ENCODE measurements at regions not wholly inside any gene's neighbourhood (a gene's known extent, or its start where the extent isn't known, plus 50 kb on each side); places are given as distances from the start of the nearest gene placed in this dataset.

- no peaks in the 10 kb centered on the region for H3K36me3 ChIP-seq (ENCODE audit: insufficient read depth, low read length)
- no peak overlapping the region for H3K4me3 ChIP-seq
- TF ChIP-seq EZH2 (IDR thresholded peaks at IDR 0.05) (no peak), FOXP2 (optimal IDR thresholded peaks at IDR 0.05; ENCODE audit: control extremely low read depth, extremely low read length, insufficient read depth) (no peak), POLR2AphosphoS5 (IDR thresholded peaks at IDR 0.05; ENCODE audit: borderline replicate concordance, low read depth, low read length) (no peak)
- DNase-seq (ENCODE audit: low read depth, low spot score), result no peak
- H3K9me3 ChIP-seq (ENCODE audit: low read depth, low read length), result no peaks in the 10 kb centered on the region
- no peak overlapping the region for H3K27ac ChIP-seq
- H3K9ac ChIP-seq (ENCODE audit: insufficient read length), result no peak overlapping the region
Measured at GRCh38 chr2:4024605-4025004, 321.2 kb downstream of the DCDC2C start.

DNA sequence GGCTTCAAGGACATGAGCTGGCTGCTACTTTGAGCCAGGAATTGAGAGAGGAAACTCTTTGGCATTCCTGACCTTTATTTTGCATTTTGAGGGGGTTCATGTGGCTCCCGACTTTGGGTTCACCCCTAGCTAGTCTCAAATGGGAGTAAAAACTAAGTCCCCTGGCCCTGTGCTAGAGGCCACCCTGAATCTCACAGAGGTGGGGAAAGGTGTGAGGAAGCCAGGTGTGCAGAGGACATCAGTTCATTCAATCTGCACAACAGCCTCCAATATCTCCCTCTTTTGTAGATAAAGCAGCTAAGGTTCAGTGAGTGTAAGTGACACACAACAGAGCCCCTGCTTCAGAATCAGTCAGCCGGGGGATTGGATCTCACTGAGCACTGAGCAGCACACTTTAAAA lies 325.7 kb downstream of the DCDC2C start:
- Histone ChIP-seq H3K4me3 (no peak overlapping the region), H3K27ac (no peak overlapping the region), H3K9me3 (ENCODE audit: low read depth, low read length) (no peaks in the 10 kb centered on the region), H3K36me3 (ENCODE audit: insufficient read depth, low read length) (no peaks in the 10 kb centered on the region), H3K9ac (ENCODE audit: insufficient read length) (no peak overlapping the region)
- DNase-seq (ENCODE audit: low read depth, low spot score), result no peak
- TF ChIP-seq POLR2AphosphoS5 (IDR thresholded peaks at IDR 0.05; ENCODE audit: borderline replicate concordance, low read depth, low read length), result no peak
- no peak for TF ChIP-seq FOXP2 (optimal IDR thresholded peaks at IDR 0.05; ENCODE audit: control extremely low read depth, extremely low read length, insufficient read depth)
- TF ChIP-seq EZH2 (IDR thresholded peaks at IDR 0.05), result no peak

- TF ChIP-seq EZH2 (IDR thresholded peaks at IDR 0.05) (no peak), POLR2AphosphoS5 (IDR thresholded peaks at IDR 0.05; ENCODE audit: borderline replicate concordance, low read depth, low read length) (no peak)
- H3K9me3 ChIP-seq (ENCODE audit: low read depth, low read length), result 0 out of 2 replicates have a peak, but pooled peaks cover 3% of the 10 kb centered on the region
Measured at GRCh38 chr2:4039896-4040295, 336.5 kb downstream of the DCDC2C start.

GRCh38 chr2:4047961-4048891 lies 344.9 kb downstream of the DCDC2C start:
- no peak overlapping the region for H3K9ac ChIP-seq (ENCODE audit: insufficient read length)
- no peak for DNase-seq (ENCODE audit: low read depth, low spot score)
- H3K27ac ChIP-seq, result no peak overlapping the region
- no peak overlapping the region for H3K4me3 ChIP-seq
- TF ChIP-seq EZH2 (IDR thresholded peaks at IDR 0.05), result no peak
- TF ChIP-seq FOXP2 (optimal IDR thresholded peaks at IDR 0.05; ENCODE audit: control extremely low read depth, extremely low read length, insufficient read depth), result no peak
- no peak for TF ChIP-seq POLR2AphosphoS5 (IDR thresholded peaks at IDR 0.05; ENCODE audit: borderline replicate concordance, low read depth, low read length)
- H3K36me3 ChIP-seq (ENCODE audit: insufficient read depth, low read length), result no peaks in the 10 kb centered on the region
- no peaks in the 10 kb centered on the region for H3K9me3 ChIP-seq (ENCODE audit: low read depth, low read length)

More at GRCh38 chr2:4039896-4040295, 336.5 kb downstream of the DCDC2C start:
- no peak overlapping the region for H3K4me3 ChIP-seq
- no peak overlapping the region for H3K9ac ChIP-seq (ENCODE audit: insufficient read length)
- no peak overlapping the region for H3K27ac ChIP-seq
- DNase-seq (ENCODE audit: low read depth, low spot score), result no peak
- H3K36me3 ChIP-seq (ENCODE audit: insufficient read depth, low read length), result no peaks in the 10 kb centered on the region

- no peaks in the 10 kb centered on the region for H3K9me3 ChIP-seq (ENCODE audit: low read depth, low read length)
- no peaks in the 10 kb centered on the region for H3K36me3 ChIP-seq (ENCODE audit: insufficient read depth, low read length)
- DNase-seq (ENCODE audit: low read depth, low spot score), result no peak
- H3K9ac ChIP-seq (ENCODE audit: insufficient read length), result no peak overlapping the region
- TF ChIP-seq EZH2 (IDR thresholded peaks at IDR 0.05), result no peak
- TF ChIP-seq FOXP2 (optimal IDR thresholded peaks at IDR 0.05; ENCODE audit: control extremely low read depth, extremely low read length, insufficient read depth), result no peak
- TF ChIP-seq POLR2AphosphoS5 (IDR thresholded peaks at IDR 0.05; ENCODE audit: borderline replicate concordance, low read depth, low read length), result no peak
- H3K27ac ChIP-seq, result no peak overlapping the region
- H3K4me3 ChIP-seq, result no peak overlapping the region
Measured at GRCh38 chr2:4049463-4049862, 346.1 kb downstream of the DCDC2C start.

- H3K9ac ChIP-seq (ENCODE audit: insufficient read length), result no peak overlapping the region
- no peaks in the 10 kb centered on the region for H3K9me3 ChIP-seq (ENCODE audit: low read depth, low read length)
- no peak for DNase-seq (ENCODE audit: low read depth, low spot score)
- H3K27ac ChIP-seq, result no peak overlapping the region
- no peak overlapping the region for H3K4me3 ChIP-seq
- TF ChIP-seq POLR2AphosphoS5 (IDR thresholded peaks at IDR 0.05; ENCODE audit: borderline replicate concordance, low read depth, low read length) (no peak), EZH2 (IDR thresholded peaks at IDR 0.05) (no peak), FOXP2 (optimal IDR thresholded peaks at IDR 0.05; ENCODE audit: control extremely low read depth, extremely low read length, insufficient read depth) (no peak)
- no peaks in the 10 kb centered on the region for H3K36me3 ChIP-seq (ENCODE audit: insufficient read depth, low read length)
Measured at GRCh38 chr2:4053769-4054493, 350.6 kb downstream of the DCDC2C start.

- no peak for DNase-seq (ENCODE audit: low read depth, low spot score)
- Histone ChIP-seq H3K9ac (ENCODE audit: insufficient read length) (no peak overlapping the region), H3K9me3 (ENCODE audit: low read depth, low read length) (no peaks in the 10 kb centered on the region), H3K36me3 (ENCODE audit: insufficient read depth, low read length) (no peaks in the 10 kb centered on the region), H3K4me3 (no peak overlapping the region), H3K27ac (no peak overlapping the region)
- TF ChIP-seq POLR2AphosphoS5 (IDR thresholded peaks at IDR 0.05; ENCODE audit: borderline replicate concordance, low read depth, low read length) (no peak), FOXP2 (optimal IDR thresholded peaks at IDR 0.05; ENCODE audit: control extremely low read depth, extremely low read length, insufficient read depth) (no peak), EZH2 (IDR thresholded peaks at IDR 0.05) (no peak)
Measured at GRCh38 chr2:4066217-4066616, 362.8 kb downstream of the DCDC2C start.

- DNase-seq (ENCODE audit: low read depth, low spot score), result no peak
- TF ChIP-seq FOXP2 (optimal IDR thresholded peaks at IDR 0.05; ENCODE audit: control extremely low read depth, extremely low read length, insufficient read depth) (no peak), EZH2 (IDR thresholded peaks at IDR 0.05) (no peak), POLR2AphosphoS5 (IDR thresholded peaks at IDR 0.05; ENCODE audit: borderline replicate concordance, low read depth, low read length) (no peak)
- no peak overlapping the region for H3K27ac ChIP-seq
- H3K9me3 ChIP-seq (ENCODE audit: low read depth, low read length), result no peaks in the 10 kb centered on the region
- no peak overlapping the region for H3K9ac ChIP-seq (ENCODE audit: insufficient read length)
- no peaks in the 10 kb centered on the region for H3K36me3 ChIP-seq (ENCODE audit: insufficient read depth, low read length)
- no peak overlapping the region for H3K4me3 ChIP-seq
Measured at GRCh38 chr2:4073026-4073569, 369.7 kb downstream of the DCDC2C start.
